Activated B cell treated with CpG ODN at 0.5 μM for 24 hours (primary cell): ENCODE measurements at regions not wholly inside any gene's neighbourhood (a gene's known extent, or its start where the extent isn't known, plus 50 kb on each side); places are given as distances from the start of the nearest gene placed in this dataset.

Source experiments
- ATAC-seq: fragments of 200-7000 bp; cut with Tn5 transposase; one replicate; pipeline ENCODE4 v1.10.0; 2021; ENCODE audit warnings: low read depth, mild to moderate bottlenecking, moderate library complexity
- CTCF ChIA-PET: fragments of 350-600 bp; sonication (Branson Sonifier 250); formaldehyde crosslinking; loops from one replicate; lab custom pipeline; 2021; ENCODE audit warnings: antibody characterized with exemption; lab: Charles Lee
- POLR2A ChIA-PET: fragments of 350-600 bp; sonication (Branson Sonifier 250); formaldehyde crosslinking; loops from one replicate; lab custom pipeline; 2021; ENCODE audit warnings: antibody characterized with exemption; lab: Charles Lee
- DNase-seq: peaks from one replicate; pipeline ENCODE4 v3.0.0; 2022
- H3K27ac Mint-ChIP-seq: one replicate; pipeline ENCODE4 v1.8.0; 2020; ENCODE audit warnings: mixed read lengths
- H3K27me3 Mint-ChIP-seq: one replicate; pipeline ENCODE4 v1.8.0; 2021; ENCODE audit warnings: mixed read lengths
- H3K36me3 Mint-ChIP-seq: one replicate; pipeline ENCODE4 v1.8.0; 2021; ENCODE audit warnings: low read depth, mixed read lengths
- H3K4me1 Mint-ChIP-seq: one replicate; pipeline ENCODE4 v1.8.0; 2021; ENCODE audit warnings: mixed read lengths
- H3K4me3 Mint-ChIP-seq: one replicate; pipeline ENCODE4 v1.8.0; 2020; ENCODE audit warnings: mild to moderate bottlenecking, mixed read lengths
- H3K9me3 Mint-ChIP-seq: one replicate; pipeline ENCODE4 v1.8.0; 2020; ENCODE audit warnings: mixed read lengths
- intact Hi-C: fragments of 100-400 bp; cut with micrococcal nuclease; formaldehyde crosslinking; loops from one replicate; pipeline ENCODE4 v1.15.1; 2024
- TF ChIP-seq, protein P1 (sequence below): fragments of 200-600 bp; IDR thresholded peaks from one replicate; pipeline ENCODE4 v1.8.0; 2022; ENCODE audit warnings: antibody characterized with exemption, mild to moderate bottlenecking

GRCh38 chr3:89622063-89622700 is 514.8 kb downstream of the EPHA3 start:
- H3K36me3 Mint-ChIP-seq, result no peaks in the 10 kb centered on the region
- CTCF ChIA-PET, result no interaction called here
- no peak for DNase-seq

DNA sequence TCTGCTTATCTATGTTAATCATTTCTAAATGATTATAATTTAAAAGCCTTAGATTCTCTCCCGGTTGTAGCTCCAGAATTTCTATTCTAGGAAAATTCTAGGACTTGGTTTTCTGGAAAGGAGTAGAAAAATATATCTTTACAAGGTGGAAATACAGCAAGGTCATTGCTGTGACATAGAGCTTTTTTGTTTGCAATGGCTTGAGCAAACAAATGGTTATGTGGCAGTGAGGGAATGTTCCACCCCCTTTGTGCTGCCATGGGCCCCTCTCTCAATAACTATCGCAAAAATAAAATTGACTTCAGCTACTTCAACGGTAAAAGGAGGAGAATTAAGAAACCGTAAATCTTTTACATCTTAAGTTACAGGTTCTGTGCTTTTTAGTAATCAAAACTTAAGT is 517.1 kb downstream of the EPHA3 start:
- H3K27ac Mint-ChIP-seq, result no peak overlapping the region
- TF ChIP-seq, protein P1, sequence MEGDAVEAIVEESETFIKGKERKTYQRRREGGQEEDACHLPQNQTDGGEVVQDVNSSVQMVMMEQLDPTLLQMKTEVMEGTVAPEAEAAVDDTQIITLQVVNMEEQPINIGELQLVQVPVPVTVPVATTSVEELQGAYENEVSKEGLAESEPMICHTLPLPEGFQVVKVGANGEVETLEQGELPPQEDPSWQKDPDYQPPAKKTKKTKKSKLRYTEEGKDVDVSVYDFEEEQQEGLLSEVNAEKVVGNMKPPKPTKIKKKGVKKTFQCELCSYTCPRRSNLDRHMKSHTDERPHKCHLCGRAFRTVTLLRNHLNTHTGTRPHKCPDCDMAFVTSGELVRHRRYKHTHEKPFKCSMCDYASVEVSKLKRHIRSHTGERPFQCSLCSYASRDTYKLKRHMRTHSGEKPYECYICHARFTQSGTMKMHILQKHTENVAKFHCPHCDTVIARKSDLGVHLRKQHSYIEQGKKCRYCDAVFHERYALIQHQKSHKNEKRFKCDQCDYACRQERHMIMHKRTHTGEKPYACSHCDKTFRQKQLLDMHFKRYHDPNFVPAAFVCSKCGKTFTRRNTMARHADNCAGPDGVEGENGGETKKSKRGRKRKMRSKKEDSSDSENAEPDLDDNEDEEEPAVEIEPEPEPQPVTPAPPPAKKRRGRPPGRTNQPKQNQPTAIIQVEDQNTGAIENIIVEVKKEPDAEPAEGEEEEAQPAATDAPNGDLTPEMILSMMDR, result no peak
- H3K4me1 Mint-ChIP-seq, result no peaks in the 10 kb centered on the region
- no peak for ATAC-seq
- ChIA-PET CTCF (no interaction called here), POLR2A (no interaction called here)
- no peaks in the 10 kb centered on the region for H3K9me3 Mint-ChIP-seq
- H3K27me3 Mint-ChIP-seq, result no peaks in the 10 kb centered on the region
- H3K36me3 Mint-ChIP-seq, result no peaks in the 10 kb centered on the region
- no peak for DNase-seq
- intact Hi-C loops, result no loop called here
- no peak overlapping the region for H3K4me3 Mint-ChIP-seq

More at GRCh38 chr3:89622063-89622700, 514.8 kb downstream of the EPHA3 start:
- POLR2A ChIA-PET, result no interaction called here
- Mint-ChIP-seq H3K27ac (no peak overlapping the region), H3K4me3 (no peak overlapping the region), H3K4me1 (no peaks in the 10 kb centered on the region), H3K9me3 (no peaks in the 10 kb centered on the region), H3K27me3 (no peaks in the 10 kb centered on the region)
- TF ChIP-seq, protein P1, result no peak
- no peak for ATAC-seq
- intact Hi-C loops, result no loop called here

DNA sequence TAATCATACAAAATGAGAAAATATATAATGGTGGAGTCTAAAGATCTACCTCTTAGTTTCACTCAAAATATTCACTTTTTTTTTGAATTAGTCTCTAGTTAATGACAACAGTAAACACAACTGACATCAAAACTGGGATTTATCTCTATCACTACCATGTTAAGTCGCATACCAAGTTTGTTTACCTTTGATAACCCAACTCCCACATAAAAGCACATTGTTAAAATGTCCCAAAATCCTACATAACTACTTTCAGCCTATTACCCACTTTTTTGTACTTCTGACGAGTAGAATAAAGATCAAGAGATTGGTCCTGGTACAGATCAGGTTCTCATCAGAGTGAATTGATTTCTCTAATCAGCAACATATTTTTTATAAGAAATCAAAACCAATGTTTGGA is 518.5 kb downstream of the EPHA3 start:
- intact Hi-C loops, result no loop called here
- no peaks in the 10 kb centered on the region for H3K9me3 Mint-ChIP-seq
- TF ChIP-seq, protein P1, result no peak
- H3K4me3 Mint-ChIP-seq, result no peak overlapping the region
- CTCF ChIA-PET, result no interaction called here
- no peak for ATAC-seq
- no peaks in the 10 kb centered on the region for H3K27me3 Mint-ChIP-seq
- no peak for DNase-seq
- POLR2A ChIA-PET, result no interaction called here
- no peaks in the 10 kb centered on the region for H3K36me3 Mint-ChIP-seq
- H3K4me1 Mint-ChIP-seq, result no peaks in the 10 kb centered on the region
- no peak overlapping the region for H3K27ac Mint-ChIP-seq

DNA sequence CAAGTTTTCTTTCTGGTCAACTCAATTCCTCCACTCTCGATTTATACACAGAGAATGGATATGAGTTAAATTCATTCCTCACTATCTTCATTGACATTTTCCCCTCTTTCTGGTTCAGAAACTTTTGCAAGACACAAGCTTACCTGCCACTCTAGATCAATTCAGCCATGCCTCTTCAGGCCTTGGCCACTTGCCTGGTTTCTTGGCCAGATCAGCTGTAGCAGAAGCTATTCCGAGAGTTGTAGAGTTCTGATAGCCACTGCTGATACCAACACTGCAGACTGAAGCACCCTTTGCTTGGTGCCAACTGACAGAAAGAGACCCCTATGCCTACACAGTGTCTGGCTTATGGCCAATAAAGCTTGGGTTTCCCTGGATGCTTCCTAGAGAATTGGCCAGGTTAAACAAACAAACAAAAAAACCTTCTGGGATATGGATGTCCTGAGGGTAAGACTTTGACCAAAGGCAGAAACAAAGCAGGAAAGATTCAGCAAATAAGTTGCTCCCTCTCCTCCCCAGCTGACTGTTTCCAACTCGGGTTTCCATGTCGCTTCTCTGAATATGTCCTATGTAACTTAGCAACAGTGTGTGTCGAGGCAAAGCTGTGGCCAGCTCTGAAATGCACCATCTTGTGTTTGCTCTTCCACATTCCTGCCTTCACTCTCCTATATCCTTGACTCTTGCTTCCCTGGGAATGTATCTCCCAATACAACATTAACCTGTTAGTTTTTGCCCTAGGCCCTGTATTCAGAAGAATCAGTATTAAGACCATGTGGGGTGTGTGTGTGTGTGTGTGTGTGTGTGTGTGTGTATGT is 521.6 kb downstream of the EPHA3 start:
- Mint-ChIP-seq H3K27ac (no peak overlapping the region), H3K9me3 (no peaks in the 10 kb centered on the region), H3K36me3 (no peaks in the 10 kb centered on the region), H3K27me3 (no peaks in the 10 kb centered on the region), H3K4me1 (no peaks in the 10 kb centered on the region), H3K4me3 (no peak overlapping the region)
- ATAC-seq (no peak), DNase-seq (no peak)
- intact Hi-C loops, result loop anchor here (1.0 kb wide), 1 partner anchor 9 kb away; no protein-coding TSS in a partner anchor
- CTCF ChIA-PET, result no interaction called here
- POLR2A ChIA-PET, result no interaction called here
- TF ChIP-seq, protein P1, result no peak

- H3K27me3 Mint-ChIP-seq, result no peaks in the 10 kb centered on the region
- H3K4me1 Mint-ChIP-seq, result no peaks in the 10 kb centered on the region
- no peak overlapping the region for H3K4me3 Mint-ChIP-seq
- H3K27ac Mint-ChIP-seq, result no peak overlapping the region
- no peaks in the 10 kb centered on the region for H3K36me3 Mint-ChIP-seq
- DNase-seq, result no peak
- POLR2A ChIA-PET, result no interaction called here
- ATAC-seq, result no peak
- CTCF ChIA-PET, result no interaction called here
- peaks cover 4% of the 10 kb centered on the region for H3K9me3 Mint-ChIP-seq
- TF ChIP-seq, protein P1, result no peak
- intact Hi-C loops, result no loop called here
These were observed 527.7 kb downstream of the EPHA3 start for GRCh38 chr3:89635137-89635536.
